ENCODE measurements at regions not wholly inside any gene's neighbourhood (a gene's known extent, or its start where the extent isn't known, plus 50 kb on each side); places are given as distances from the start of the nearest gene placed in this dataset.

DNA sequence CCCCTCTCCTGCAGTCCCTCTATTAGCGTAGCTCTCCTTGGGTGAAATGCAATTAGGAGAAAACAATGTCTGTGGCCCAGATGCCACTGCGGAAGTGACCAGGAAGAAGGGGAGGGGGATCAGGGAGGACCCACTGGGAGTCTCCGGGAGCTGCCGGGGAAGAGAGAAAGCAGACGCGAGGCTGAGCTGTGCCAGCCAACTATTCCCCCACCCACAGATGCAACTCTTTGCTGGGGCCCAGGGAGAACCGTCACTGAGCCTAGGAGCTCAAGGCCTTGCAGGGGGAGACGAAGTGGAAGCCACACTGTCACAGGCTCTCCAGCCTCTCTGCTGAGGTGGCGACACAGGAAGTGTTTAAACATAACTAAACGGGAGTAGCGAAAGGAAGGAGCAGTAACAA is 149.2 kb downstream of the BCOR start:
- no peak overlapping the region for H3K4me3 ChIP-seq (ENCODE audit: low read length)
- no peak for TF ChIP-seq ZNF274 (IDR thresholded peaks at IDR 0.05; ENCODE audit: low read depth, low read length)

DNA sequence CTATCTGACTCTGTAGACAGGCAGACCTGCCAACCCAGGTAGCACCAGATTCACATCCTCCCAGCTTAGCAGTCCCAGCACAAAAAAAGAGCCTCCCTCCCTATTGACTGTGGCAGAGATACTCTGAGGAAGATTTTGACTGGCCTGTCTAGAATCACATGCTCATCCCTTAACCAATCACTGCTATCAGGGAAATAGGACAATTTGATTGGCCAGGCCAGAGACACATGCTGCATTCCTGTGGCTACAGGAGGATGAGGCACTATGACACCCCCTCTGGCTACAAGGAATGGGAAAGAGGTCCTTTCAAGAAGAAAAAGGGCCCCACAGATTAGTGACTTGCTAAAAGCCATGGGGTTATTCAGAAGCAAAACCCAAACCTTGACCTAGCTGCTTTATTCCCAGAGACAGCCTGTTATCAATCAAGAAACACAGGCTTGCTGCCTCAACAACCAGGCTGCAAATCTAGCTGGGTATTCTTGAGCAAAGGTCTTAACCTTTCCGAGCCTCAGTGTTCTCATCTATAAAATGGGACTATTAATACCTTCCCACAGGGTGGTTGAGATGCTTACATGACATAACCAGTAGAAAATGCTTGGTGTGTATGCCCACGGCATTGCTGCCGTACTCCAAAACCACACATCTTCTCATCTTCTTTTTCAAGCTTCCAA is 147.6 kb downstream of the BCOR start:
- TF ChIP-seq ZNF274 (IDR thresholded peaks at IDR 0.05; ENCODE audit: low read depth, low read length) = no peak
- H3K4me3 ChIP-seq (ENCODE audit: low read length) = no peak overlapping the region

- no peak for TF ChIP-seq ZNF274 (IDR thresholded peaks at IDR 0.05; ENCODE audit: low read depth, low read length)
- no peak overlapping the region for H3K4me3 ChIP-seq (ENCODE audit: low read length)
Observed at GRCh38 chrX:39952989-39953388, 144.8 kb downstream of the BCOR start.

DNA sequence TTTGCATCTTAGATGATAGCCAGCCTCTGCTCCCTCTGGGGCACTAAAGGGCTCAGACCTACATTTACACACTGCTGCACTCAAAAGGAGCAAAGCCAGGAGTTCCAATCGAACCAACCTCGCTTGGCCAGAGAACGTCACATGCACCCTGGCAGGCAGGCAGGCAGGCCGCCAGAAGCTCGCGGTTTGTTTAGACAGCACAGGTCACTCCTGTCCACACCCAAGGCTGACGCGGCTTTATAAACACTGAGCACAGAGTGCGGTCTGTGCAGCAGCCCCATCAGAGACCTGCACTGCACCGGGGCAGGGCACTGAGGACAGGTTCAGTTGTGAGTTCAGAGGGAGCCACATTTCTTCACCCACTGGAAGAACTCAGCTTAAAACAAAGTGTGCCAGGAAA is 143.9 kb downstream of the BCOR start:
- TF ChIP-seq ZNF274 (IDR thresholded peaks at IDR 0.05; ENCODE audit: low read depth, low read length) = no peak
- H3K4me3 ChIP-seq (ENCODE audit: low read length) = no peak overlapping the region

GRCh38 chrX:39954851-39955250 is 142.9 kb downstream of the BCOR start:
- no peak overlapping the region for H3K4me3 ChIP-seq (ENCODE audit: low read length)
- no peak for TF ChIP-seq ZNF274 (IDR thresholded peaks at IDR 0.05; ENCODE audit: low read depth, low read length)

- no peak for TF ChIP-seq ZNF274 (IDR thresholded peaks at IDR 0.05; ENCODE audit: low read depth, low read length)
- H3K4me3 ChIP-seq (ENCODE audit: low read length) = no peak overlapping the region
Observed at GRCh38 chrX:39955625-39956024, 142.1 kb downstream of the BCOR start.

- TF ChIP-seq ZNF274 (IDR thresholded peaks at IDR 0.05; ENCODE audit: low read depth, low read length) = no peak
- no peak overlapping the region for H3K4me3 ChIP-seq (ENCODE audit: low read length)
Observed at GRCh38 chrX:39956803-39957394, 140.9 kb downstream of the BCOR start.

DNA sequence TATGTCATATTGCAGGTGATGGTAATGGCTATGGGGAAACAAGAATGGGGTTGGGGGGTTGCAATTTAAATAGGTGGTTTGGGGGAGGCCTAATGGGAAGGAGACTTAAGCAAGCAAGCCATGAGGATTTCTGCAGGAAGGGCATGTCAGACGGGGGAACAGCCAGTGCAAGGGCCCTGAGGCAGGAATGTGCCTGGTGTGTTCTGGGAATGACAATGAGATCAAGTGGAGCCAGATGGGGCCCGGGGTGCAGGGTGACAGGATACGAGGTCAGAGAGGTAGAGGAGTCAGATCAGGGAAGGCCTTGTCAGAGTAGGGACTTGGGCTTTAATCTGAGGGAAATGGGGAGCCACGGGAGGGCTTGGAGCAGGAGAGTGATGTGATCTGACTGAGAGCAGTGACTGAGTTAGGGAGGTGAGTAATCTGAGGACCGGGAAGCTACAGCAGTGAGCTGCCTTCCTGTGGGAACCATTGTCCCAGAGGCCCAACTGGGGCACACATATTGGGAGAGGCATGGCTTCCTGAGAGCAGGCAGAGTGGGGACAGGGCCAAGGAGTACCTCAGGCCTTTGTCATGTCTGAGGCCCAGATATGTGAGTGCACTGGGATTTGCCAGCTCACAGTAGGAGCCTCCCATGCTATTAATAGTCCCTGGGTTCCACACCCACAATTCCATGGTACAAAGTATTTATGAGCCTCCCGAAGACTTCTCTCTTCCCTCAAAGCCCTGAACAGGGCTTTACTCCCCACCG is 139.8 kb downstream of the BCOR start:
- no peak for TF ChIP-seq ZNF274 (IDR thresholded peaks at IDR 0.05; ENCODE audit: low read depth, low read length)
- H3K4me3 ChIP-seq (ENCODE audit: low read length) = no peak overlapping the region

GRCh38 chrX:39958850-39959249 is 138.9 kb downstream of the BCOR start:
- no peak for TF ChIP-seq ZNF274 (IDR thresholded peaks at IDR 0.05; ENCODE audit: low read depth, low read length)
- H3K4me3 ChIP-seq (ENCODE audit: low read length) = no peak overlapping the region

- TF ChIP-seq ZNF274 (IDR thresholded peaks at IDR 0.05; ENCODE audit: low read depth, low read length) = no peak
Observed at GRCh38 chrX:39960219-39960618, 137.5 kb downstream of the BCOR start.

DNA sequence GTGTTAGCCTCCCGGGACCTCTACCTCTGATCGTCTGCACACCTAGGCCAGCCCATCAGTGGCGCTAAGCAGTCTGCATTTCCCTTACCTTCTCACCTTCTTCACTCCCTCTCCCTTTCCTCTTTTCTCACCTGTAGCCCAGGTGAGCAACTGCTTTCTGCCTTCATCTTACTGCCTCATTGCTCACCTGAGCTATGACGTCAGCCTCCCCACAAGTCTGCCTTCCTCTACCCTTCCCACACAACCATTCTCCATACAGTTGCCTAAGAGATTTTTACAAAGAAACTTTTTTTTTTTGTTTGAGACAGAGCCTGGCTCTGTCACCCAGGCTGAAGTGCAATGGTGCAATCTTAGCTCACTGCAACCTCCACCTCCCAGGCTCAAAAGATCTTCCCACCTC is 136.3 kb downstream of the BCOR start:
- no peak overlapping the region for H3K4me3 ChIP-seq (ENCODE audit: low read length)
- TF ChIP-seq ZNF274 (IDR thresholded peaks at IDR 0.05; ENCODE audit: low read depth, low read length) = no peak

More at GRCh38 chrX:39960219-39960618, 137.5 kb downstream of the BCOR start:
- no peak overlapping the region for H3K4me3 ChIP-seq (ENCODE audit: low read length)

GRCh38 chrX:39965051-39965573 is 132.6 kb downstream of the BCOR start:
- no peak overlapping the region for H3K4me3 ChIP-seq (ENCODE audit: low read length)
- no peak for TF ChIP-seq ZNF274 (IDR thresholded peaks at IDR 0.05; ENCODE audit: low read depth, low read length)

GRCh38 chrX:39966176-39966575 is 131.6 kb downstream of the BCOR start:
- TF ChIP-seq ZNF274 (IDR thresholded peaks at IDR 0.05; ENCODE audit: low read depth, low read length) = no peak
- no peak overlapping the region for H3K4me3 ChIP-seq (ENCODE audit: low read length)

DNA sequence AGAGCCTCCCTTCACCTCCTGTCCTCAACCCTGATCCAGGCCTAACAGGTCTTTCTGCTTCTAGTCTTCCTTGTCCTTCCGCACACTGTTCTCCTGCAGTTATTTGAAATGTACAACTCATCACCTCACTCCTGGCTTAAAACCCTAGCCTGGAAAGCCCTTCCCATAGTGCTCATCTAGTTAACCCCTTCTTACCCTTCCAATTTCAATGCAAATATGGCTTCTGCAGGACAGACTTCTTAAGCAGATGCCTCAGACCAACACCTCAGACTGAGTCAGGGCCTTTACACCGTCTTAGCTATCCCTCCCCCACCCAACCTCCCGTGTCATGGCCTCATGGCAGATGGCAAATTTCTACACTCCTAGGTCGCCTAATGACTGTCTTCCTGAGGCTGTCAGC is 130.4 kb downstream of the BCOR start:
- no peak overlapping the region for H3K4me3 ChIP-seq (ENCODE audit: low read length)
- no peak for TF ChIP-seq ZNF274 (IDR thresholded peaks at IDR 0.05; ENCODE audit: low read depth, low read length)
